Ramos (cell line): ENCODE measurements at regions not wholly inside any gene's neighbourhood (a gene's known extent, or its start where the extent isn't known, plus 50 kb on each side); places are given as distances from the start of the nearest gene placed in this dataset.
"Not testable (repeated sequence)": the region's sequence is repeated elsewhere in the genome, so short reads cannot be mapped to it uniquely, and the experiment has no call there.

Experiments
- in situ Hi-C: fragments of 300-500 bp; cut with MboI; formaldehyde crosslinking; loops from one replicate; pipeline ENCODE4 v1.14.3; 2022; ENCODE audit warnings: low sequenced_read_pairs; ENCODE audit not compliant: unreplicated experiment

DNA sequence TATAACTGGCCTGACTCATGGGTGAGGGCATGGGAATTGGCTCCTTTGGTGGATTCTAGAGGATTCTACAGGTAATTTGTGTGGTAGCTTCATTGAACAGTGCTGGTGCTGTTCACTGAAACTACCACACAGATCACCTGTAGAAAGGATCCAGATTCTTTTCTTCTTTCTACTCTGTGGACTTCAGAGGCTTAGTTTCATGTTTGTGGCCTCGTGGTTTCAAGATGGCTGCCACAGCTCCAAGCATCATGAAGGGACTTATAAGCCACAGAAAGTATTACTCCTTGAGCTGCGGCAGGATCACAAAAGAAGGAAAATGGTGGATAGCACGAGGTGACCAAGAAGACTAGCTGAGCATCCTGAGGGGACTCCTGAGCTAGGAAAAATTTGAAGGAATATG lies 88.9 kb downstream of the ADCYAP1 start:
- in situ Hi-C loops = no loop called here

DNA sequence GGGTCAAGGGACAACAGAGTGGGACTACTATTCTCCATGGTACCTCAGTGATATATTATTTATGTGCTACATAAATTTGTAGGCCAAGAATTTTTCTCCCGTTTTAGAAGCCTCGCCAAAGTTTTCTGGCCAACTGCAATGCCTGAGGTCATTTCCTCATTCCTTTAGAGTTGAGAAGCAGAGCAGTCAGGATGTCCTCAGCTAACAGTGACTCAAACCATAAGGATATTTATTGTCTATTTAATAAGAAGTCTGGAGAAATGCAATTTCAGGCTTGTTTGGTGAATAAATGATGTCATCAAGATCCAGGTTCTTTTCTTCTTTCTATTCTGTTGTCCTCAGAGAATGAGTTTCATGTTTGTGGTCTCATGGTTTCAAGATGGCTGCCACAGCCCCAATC lies 91.0 kb downstream of the ADCYAP1 start:
- in situ Hi-C loops = no loop called here

- in situ Hi-C loops = no loop called here
Measured at GRCh38 chr18:997499-997898, 92.8 kb downstream of the ADCYAP1 start.

- in situ Hi-C loops = no loop called here
Measured at GRCh38 chr18:998936-999335, 94.3 kb downstream of the ADCYAP1 start.

GRCh38 chr18:1002653-1003178 lies 98.0 kb downstream of the ADCYAP1 start:
- in situ Hi-C loops = no loop called here

DNA sequence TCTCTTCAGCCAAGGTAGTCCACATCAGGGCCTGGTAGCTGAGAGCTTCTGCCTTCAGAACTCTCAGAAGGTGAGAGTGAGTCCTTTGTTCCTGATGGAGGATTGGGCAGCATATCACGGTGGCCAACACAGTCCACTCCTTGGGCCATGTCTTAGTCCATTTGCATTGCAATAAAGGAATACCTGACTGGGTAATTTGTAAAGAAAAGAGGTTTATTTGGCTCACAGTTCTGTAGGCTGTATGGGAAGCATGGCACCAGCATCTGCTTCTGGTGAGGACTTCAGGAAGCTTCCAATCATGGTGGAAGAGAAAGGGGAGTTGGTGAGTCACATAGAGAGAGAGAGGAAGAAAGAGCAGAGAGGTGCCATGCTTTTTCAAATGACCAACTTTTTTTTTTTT lies 98.8 kb downstream of the ADCYAP1 start:
- in situ Hi-C loops = no loop called here

GRCh38 chr18:1006304-1006703 lies 101.6 kb downstream of the ADCYAP1 start:
- in situ Hi-C loops = no loop called here

GRCh38 chr18:1006965-1007364 lies 102.3 kb downstream of the ADCYAP1 start:
- in situ Hi-C loops = no loop called here

DNA sequence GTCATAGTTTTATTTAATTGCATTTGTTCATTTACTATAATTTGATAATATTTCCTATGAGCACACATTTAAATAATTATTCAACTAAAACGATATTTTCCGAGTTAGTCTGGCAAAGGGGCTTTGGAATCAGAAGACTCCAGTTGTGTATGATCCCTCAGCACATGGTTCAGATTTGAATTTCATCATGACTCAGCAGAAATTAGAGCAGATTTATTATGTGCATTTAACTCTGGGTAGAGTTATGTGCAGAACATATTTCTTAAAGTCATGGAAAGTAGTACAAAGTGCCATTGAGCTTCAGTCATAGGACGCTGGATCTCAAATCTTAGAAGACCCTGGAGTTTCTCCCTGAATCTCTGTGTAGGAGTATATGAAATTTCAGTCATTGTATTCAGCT lies 106.7 kb downstream of the ADCYAP1 start:
- in situ Hi-C loops = no loop called here

GRCh38 chr18:1012775-1013174 lies 108.1 kb downstream of the ADCYAP1 start:
- in situ Hi-C loops = no loop called here

- in situ Hi-C loops = no loop called here
Measured at GRCh38 chr18:1013951-1014350, 109.3 kb downstream of the ADCYAP1 start.

GRCh38 chr18:1014509-1014908 lies 109.8 kb downstream of the ADCYAP1 start:
- in situ Hi-C loops = no loop called here

GRCh38 chr18:1014951-1015624 lies 110.4 kb downstream of the ADCYAP1 start:
- in situ Hi-C loops = no loop called here

- in situ Hi-C loops = no loop called here
Measured at GRCh38 chr18:1015777-1016176, 111.1 kb downstream of the ADCYAP1 start.

- in situ Hi-C loops = no loop called here
Measured at GRCh38 chr18:1017227-1018058, 112.8 kb downstream of the ADCYAP1 start.

DNA sequence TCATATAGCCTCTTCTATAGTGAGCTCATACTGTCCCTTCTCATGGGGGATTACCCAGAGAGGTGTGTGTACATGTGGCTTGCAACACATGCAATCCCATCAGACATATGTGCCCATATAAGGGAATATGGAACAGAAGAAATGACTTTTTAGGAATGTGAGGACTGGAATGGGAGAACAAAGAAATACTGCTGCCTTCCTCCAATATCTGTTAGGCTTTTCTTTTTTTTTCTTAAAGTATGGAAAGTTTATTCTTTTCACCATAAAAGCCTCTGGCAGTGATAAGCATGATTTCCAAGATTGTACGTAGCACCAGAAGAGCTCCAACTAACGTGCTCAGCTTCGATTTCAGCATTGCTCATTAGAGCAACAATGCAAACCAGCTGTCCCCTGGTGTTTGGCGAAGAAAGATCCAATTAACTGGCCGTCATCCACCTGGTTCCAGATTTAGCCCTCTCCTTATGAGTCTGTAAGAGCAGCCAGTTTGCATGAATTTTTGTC lies 113.6 kb downstream of the ADCYAP1 start:
- in situ Hi-C loops = no loop called here

DNA sequence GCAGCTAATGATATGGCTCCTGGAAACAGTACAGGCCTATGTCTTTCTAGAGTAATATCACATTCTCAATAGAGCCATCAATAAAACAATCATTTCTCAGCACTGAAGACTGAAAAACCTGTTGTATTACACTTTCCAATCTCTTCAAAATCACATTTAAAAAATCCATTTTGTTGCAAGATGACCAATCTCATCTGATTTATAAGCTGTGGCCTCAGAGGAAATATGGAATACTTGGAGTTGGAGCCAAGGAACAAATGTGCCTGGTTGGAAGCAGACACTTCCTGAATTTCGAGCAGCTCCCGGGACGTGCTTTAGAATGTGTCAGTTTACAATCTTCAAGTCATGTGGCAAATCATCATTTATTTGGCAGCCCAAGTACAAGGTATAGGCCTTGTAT lies 114.5 kb downstream of the ADCYAP1 start:
- in situ Hi-C loops = no loop called here

- in situ Hi-C loops = no loop called here
Measured at GRCh38 chr18:1020731-1021344, 116.2 kb downstream of the ADCYAP1 start.

DNA sequence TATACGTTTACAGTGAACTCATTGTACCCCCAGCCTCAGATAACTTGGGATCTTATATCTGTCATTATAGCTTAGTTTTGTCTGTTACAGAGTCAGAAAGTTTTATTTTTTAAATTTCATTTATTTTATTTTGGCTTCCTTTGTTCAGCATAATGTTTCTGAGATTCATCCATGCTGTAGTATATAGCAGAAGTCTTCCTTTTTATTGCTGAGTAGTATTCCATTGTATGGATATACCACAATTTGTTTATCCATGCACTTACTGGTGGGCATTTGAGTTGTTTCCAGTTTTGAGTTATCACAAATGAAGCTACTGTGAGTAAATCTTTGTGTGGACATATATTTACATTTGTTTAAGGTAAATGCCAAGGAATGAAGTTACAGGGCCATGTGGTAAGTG lies 122.3 kb downstream of the ADCYAP1 start:
- in situ Hi-C loops = no loop called here

- in situ Hi-C loops = not testable (repeated sequence)
Measured at GRCh38 chr18:1033092-1033491, 128.4 kb downstream of the ADCYAP1 start.

GRCh38 chr18:1034971-1035370 lies 130.3 kb downstream of the ADCYAP1 start:
- in situ Hi-C loops = no loop called here
